ENCODE measurements at regions not wholly inside any gene's neighbourhood (a gene's known extent, or its start where the extent isn't known, plus 50 kb on each side); places are given as distances from the start of the nearest gene placed in this dataset.

DNA sequence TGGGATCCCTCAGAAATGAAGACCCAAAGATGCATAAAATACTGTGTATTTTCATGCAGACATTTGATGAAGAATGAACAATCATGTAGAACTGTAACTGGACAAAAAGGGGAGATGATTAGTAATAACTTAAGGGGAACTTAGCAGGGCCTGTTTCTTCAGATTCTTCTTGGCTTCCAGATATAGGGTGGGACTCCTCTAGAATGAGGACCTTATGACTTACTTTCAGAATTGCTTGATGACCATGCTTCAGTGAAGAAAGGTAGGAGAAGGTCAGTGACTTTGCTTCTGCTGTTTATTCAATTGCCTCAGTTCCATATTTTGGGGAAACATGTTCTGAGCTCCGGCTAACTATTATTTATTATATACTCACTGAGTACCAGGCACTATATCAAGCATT is 580.8 kb downstream of the CENPC start:
- intact Hi-C loops (cut with DNase I; ENCODE audit: low total_unique reads): no loop called here
- in situ Hi-C loops (cut with MboI; ENCODE audit: low pct_ligation_motif_present in 1 of 4, low pct_unique_long_range_greater_than_20kb in 1 of 4, low sequenced_read_pairs in 3 of 4): no loop called here
- Histone ChIP-seq H3K27me3 (no peaks in the 10 kb centered on the region), H3K4me3 (no peak overlapping the region), H3K9me3 (no peaks in the 10 kb centered on the region), H3K4me1 (no peaks in the 10 kb centered on the region), H3K27ac (no peak overlapping the region), H3K36me3 (no peaks in the 10 kb centered on the region)
- TF ChIP-seq EP300 (IDR thresholded peaks at IDR 0.05; ENCODE audit: low read depth): no peak
- no peak for TF ChIP-seq POLR2AphosphoS5 (IDR thresholded peaks at IDR 0.05)
- no peak for TF ChIP-seq POLR2A (IDR thresholded peaks at IDR 0.05)
- no peak for DNase-seq
- 66 to 89% methylated on average over 1 of the region's 1 CpG for WGBS, 2 donors (ENCODE audit: low coverage in 1 of 2)

- no peak overlapping the region for H3K4me3 ChIP-seq
- TF ChIP-seq EP300 (IDR thresholded peaks at IDR 0.05; ENCODE audit: low read depth) (no peak), POLR2A (IDR thresholded peaks at IDR 0.05) (no peak), POLR2AphosphoS5 (IDR thresholded peaks at IDR 0.05) (no peak)
- TF ChIP-seq, protein P1, sequence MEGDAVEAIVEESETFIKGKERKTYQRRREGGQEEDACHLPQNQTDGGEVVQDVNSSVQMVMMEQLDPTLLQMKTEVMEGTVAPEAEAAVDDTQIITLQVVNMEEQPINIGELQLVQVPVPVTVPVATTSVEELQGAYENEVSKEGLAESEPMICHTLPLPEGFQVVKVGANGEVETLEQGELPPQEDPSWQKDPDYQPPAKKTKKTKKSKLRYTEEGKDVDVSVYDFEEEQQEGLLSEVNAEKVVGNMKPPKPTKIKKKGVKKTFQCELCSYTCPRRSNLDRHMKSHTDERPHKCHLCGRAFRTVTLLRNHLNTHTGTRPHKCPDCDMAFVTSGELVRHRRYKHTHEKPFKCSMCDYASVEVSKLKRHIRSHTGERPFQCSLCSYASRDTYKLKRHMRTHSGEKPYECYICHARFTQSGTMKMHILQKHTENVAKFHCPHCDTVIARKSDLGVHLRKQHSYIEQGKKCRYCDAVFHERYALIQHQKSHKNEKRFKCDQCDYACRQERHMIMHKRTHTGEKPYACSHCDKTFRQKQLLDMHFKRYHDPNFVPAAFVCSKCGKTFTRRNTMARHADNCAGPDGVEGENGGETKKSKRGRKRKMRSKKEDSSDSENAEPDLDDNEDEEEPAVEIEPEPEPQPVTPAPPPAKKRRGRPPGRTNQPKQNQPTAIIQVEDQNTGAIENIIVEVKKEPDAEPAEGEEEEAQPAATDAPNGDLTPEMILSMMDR (IDR thresholded peaks at IDR 0.05): no peak
- H3K4me1 ChIP-seq: no peaks in the 10 kb centered on the region
- no peak overlapping the region for H3K27ac ChIP-seq
- H3K36me3 ChIP-seq: no peaks in the 10 kb centered on the region
- no peak for DNase-seq
- H3K9me3 ChIP-seq: no peaks in the 10 kb centered on the region
- no peaks in the 10 kb centered on the region for H3K27me3 ChIP-seq
- WGBS, 2 donors (ENCODE audit: low coverage in 1 of 2): 56 to 61% methylated on average over 3 of the region's 3 CpGs
- intact Hi-C loops (cut with DNase I; ENCODE audit: low total_unique reads) (no loop called here), in situ Hi-C loops (cut with MboI; ENCODE audit: low pct_ligation_motif_present in 1 of 4, low pct_unique_long_range_greater_than_20kb in 1 of 4, low sequenced_read_pairs in 3 of 4) (no loop called here)
Observed at GRCh38 chr4:66963084-66963483, 582.2 kb downstream of the CENPC start.

DNA sequence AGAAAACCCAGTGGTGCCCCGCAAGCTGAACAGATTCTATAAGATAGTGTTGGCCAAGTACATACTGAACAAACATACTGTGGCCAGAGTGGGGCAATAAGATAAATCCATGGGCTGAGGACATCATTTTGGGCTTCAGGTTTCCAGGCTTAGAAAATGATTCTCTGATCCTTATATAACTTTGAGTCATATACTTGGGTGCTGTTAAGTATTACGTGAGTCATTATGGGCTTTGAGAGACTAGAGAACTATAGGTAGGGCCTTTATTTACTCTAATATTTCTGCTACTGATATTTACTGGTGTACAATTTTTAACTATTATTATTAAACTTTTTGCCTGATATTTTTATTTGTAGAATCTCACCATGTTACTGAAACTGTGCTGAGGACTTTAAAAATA is 586.1 kb downstream of the CENPC start:
- intact Hi-C loops (cut with DNase I; ENCODE audit: low total_unique reads) (no loop called here), in situ Hi-C loops (cut with MboI; ENCODE audit: low pct_ligation_motif_present in 1 of 4, low pct_unique_long_range_greater_than_20kb in 1 of 4, low sequenced_read_pairs in 3 of 4) (no loop called here)
- Histone ChIP-seq H3K27ac (no peak overlapping the region), H3K9me3 (no peaks in the 10 kb centered on the region), H3K4me3 (no peak overlapping the region), H3K36me3 (no peaks in the 10 kb centered on the region), H3K27me3 (no peaks in the 10 kb centered on the region), H3K4me1 (no peaks in the 10 kb centered on the region)
- no peak for DNase-seq
- TF ChIP-seq, protein P1 (IDR thresholded peaks at IDR 0.05): no peak
- WGBS, 2 donors (ENCODE audit: low coverage in 1 of 2): 81 to 83% methylated on average over 2 of the region's 2 CpGs

DNA sequence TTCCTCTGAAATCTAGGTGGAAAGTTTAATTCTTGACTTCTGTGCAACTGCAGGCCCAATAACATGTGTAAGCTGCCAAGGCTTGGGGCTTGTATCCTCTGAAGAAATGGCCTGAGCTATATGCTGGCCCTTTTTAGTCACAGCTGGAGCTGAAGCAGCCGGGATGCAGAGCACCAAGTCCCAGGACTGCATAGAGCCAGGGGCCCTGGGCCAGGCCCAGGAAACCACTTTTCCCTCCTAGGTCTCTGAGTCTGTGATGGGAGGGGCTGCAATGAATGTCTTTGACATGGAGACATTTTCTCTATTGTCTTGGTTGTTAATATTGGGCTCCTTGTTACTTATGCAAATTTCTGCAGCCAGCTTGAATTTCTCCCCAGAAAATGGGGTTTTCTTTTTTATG is 588.5 kb downstream of the CENPC start:
- no peak for DNase-seq
- WGBS, 2 donors (ENCODE audit: low coverage in 1 of 2): 40 to 79% methylated on average over 1 of the region's 1 CpG
- in situ Hi-C loops (cut with MboI; ENCODE audit: low pct_ligation_motif_present in 1 of 4, low pct_unique_long_range_greater_than_20kb in 1 of 4, low sequenced_read_pairs in 3 of 4): no loop called here
- intact Hi-C loops (cut with DNase I; ENCODE audit: low total_unique reads): no loop called here
- Histone ChIP-seq H3K27ac (no peak overlapping the region), H3K9me3 (no peaks in the 10 kb centered on the region), H3K4me1 (no peaks in the 10 kb centered on the region), H3K4me3 (no peak overlapping the region), H3K27me3 (no peaks in the 10 kb centered on the region), H3K36me3 (no peaks in the 10 kb centered on the region)
- TF ChIP-seq, protein P1 (IDR thresholded peaks at IDR 0.05): no peak
- TF ChIP-seq POLR2AphosphoS5 (IDR thresholded peaks at IDR 0.05): no peak
- no peak for TF ChIP-seq POLR2A (IDR thresholded peaks at IDR 0.05)
- no peak for TF ChIP-seq EP300 (IDR thresholded peaks at IDR 0.05; ENCODE audit: low read depth)

GRCh38 chr4:66956426-66956825 is 588.9 kb downstream of the CENPC start:
- in situ Hi-C loops (cut with MboI; ENCODE audit: low pct_ligation_motif_present in 1 of 4, low pct_unique_long_range_greater_than_20kb in 1 of 4, low sequenced_read_pairs in 3 of 4) (no loop called here), intact Hi-C loops (cut with DNase I; ENCODE audit: low total_unique reads) (no loop called here)
- no peak for TF ChIP-seq POLR2A (IDR thresholded peaks at IDR 0.05)
- TF ChIP-seq POLR2AphosphoS5 (IDR thresholded peaks at IDR 0.05): no peak
- TF ChIP-seq, protein P1 (IDR thresholded peaks at IDR 0.05): no peak
- no peak for TF ChIP-seq EP300 (IDR thresholded peaks at IDR 0.05; ENCODE audit: low read depth)
- no peaks in the 10 kb centered on the region for H3K4me1 ChIP-seq
- 92% methylated on average over 6 of the region's 6 CpGs; no CpG with 5 or more reads in 1 of the 2 donors for WGBS, 2 donors (ENCODE audit: low coverage in 1 of 2)
- no peaks in the 10 kb centered on the region for H3K36me3 ChIP-seq
- H3K27ac ChIP-seq: no peak overlapping the region
- no peaks in the 10 kb centered on the region for H3K27me3 ChIP-seq
- H3K9me3 ChIP-seq: no peaks in the 10 kb centered on the region
- H3K4me3 ChIP-seq: no peak overlapping the region
- no peak for DNase-seq
